GM10248 (cell line): ENCODE measurements at regions not wholly inside any gene's neighbourhood (a gene's known extent, or its start where the extent isn't known, plus 50 kb on each side); places are given as distances from the start of the nearest gene placed in this dataset.

Experiments used
- CTCF ChIA-PET: fragments of 300-600 bp; sonication (Branson Sonifier 250); formaldehyde crosslinking; extraction: SDS; loops from one replicate; lab custom pipeline; 2021; ENCODE audit warnings: antibody characterized with exemption; lab: Yijun Ruan, JAX
- POLR2A ChIA-PET: fragments of 350-650 bp; sonication (Branson Sonifier 250); formaldehyde crosslinking; extraction: SDS; loops from one replicate; lab custom pipeline; 2020; ENCODE audit warnings: antibody characterized with exemption; lab: Yijun Ruan, JAX
- DNase-seq: peaks from one replicate; pipeline ENCODE4 v3.0.0; 2012; ENCODE audit errors: extremely low spot score
- TF ChIP-seq, protein P1 (sequence below): IDR thresholded peaks from 2 replicates; pipeline ENCODE4 v1.5.1; 2012; ENCODE audit warnings: mild to moderate bottlenecking, low read depth; ENCODE audit errors: extremely low read depth, missing control alignments, control extremely low read depth

DNA sequence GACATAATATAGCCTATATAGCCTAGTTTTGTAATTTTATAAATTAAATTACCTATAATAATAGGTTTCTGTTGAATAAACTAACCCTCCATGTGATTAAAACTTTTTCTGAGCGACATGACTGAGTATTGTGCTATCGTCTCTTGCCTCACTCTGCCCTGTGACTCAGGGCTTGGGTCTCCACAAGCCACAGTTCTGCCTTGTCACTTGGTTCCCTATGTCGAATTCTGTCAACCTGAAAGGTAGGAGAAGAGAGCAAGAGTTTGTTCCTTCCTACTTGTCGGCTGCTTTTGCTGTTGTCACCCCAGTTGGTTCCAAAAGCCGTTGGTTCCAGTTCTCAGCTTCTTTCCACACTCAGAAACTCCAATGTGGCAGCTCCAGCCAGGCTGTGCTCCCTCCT, 285.9 kb downstream of the PSAT1 start:
- POLR2A ChIA-PET = no interaction called here
- TF ChIP-seq, protein P1, sequence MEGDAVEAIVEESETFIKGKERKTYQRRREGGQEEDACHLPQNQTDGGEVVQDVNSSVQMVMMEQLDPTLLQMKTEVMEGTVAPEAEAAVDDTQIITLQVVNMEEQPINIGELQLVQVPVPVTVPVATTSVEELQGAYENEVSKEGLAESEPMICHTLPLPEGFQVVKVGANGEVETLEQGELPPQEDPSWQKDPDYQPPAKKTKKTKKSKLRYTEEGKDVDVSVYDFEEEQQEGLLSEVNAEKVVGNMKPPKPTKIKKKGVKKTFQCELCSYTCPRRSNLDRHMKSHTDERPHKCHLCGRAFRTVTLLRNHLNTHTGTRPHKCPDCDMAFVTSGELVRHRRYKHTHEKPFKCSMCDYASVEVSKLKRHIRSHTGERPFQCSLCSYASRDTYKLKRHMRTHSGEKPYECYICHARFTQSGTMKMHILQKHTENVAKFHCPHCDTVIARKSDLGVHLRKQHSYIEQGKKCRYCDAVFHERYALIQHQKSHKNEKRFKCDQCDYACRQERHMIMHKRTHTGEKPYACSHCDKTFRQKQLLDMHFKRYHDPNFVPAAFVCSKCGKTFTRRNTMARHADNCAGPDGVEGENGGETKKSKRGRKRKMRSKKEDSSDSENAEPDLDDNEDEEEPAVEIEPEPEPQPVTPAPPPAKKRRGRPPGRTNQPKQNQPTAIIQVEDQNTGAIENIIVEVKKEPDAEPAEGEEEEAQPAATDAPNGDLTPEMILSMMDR = no peak
- no peak for DNase-seq
- CTCF ChIA-PET = interaction anchor here (1.1 kb wide), 1 partner anchor 8 kb away, joined by 3 read pairs; no protein-coding TSS in a partner anchor

DNA sequence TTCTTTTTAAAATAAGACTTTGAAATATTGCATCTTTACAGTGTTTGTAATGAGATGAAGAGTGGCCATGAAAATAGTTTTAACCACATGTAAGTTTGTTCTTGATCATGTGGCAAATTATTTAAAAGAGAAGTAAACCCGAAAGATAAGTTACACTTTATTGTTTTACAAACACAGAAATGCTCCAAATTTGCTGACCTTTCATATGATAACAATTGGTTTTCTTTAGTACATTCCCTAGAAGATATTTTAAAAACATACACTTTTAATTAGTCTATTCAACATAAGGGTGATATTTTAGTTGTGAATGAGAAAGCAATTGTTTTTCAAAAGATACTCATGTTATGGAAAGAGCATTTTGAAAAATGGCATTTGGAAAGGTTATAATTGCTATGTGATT, 287.7 kb downstream of the PSAT1 start:
- ChIA-PET POLR2A (no interaction called here), CTCF (no interaction called here)
- TF ChIP-seq, protein P1 = no peak
- no peak for DNase-seq

DNA sequence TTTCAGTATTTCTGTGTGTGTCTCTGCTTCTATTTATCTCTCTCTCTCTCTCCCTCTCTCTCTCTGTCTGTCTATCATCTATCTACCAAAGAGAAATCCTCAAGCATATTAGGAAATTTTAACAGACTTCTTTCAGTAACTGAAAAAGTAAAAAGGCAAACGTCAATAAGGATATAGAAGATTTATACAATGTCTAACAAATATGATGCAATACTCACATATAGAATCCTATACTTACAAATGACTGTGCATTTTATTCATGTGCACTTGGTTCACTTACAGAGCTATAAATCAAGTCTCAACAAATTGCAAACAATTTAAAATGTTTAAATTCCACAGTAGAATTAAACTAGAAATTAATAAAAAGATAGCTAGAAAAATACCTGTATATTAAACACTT, 289.0 kb downstream of the PSAT1 start:
- DNase-seq = no peak
- CTCF ChIA-PET = interaction anchor here (1.3 kb wide), 1 partner anchor 47 kb away, joined by 3 read pairs; no protein-coding TSS in a partner anchor
- POLR2A ChIA-PET = no interaction called here
- TF ChIP-seq, protein P1 = no peak

DNA sequence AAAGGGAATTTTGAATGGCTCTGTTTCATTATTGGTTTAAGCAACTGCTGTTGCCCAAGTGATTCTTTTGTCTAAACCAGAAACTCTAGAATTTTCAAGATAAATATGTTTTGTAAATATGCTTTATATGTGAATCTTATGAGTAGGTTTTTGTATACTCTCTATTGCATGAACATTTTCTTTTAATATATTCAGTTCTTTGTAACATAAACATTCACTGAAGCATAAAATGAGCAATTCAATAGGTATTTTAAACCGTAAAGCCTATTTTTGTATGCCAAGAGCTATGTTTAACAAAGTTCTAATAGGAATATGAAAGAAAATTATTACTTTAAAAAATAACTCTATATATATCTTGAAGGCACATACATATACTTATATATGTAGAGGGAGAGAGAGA, 293.1 kb downstream of the PSAT1 start:
- no peak for DNase-seq
- POLR2A ChIA-PET = no interaction called here
- CTCF ChIA-PET = interaction anchor here (1.6 kb wide), 2 partner anchors 13 to 18 kb away, joined by 3 to 6 read pairs; no protein-coding TSS in a partner anchor
- TF ChIP-seq, protein P1 = no peak

DNA sequence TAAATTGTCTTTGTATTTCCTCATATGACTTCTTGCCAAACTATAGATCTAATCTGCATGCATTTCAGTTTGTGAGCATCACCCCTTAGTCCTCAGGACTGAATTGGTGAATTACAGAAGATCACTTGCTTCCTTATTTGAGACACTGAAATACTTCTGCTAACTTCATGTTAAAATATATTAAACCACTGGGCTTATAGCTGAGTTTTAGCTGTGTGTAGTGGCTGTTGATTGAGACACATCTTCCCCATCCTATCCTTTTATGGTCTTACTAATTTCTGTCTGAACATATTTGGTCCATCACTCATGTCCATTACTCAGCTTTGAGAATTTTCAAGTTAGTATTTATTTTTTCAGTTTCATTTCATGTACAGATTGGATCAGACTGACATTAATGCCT, 295.9 kb downstream of the PSAT1 start:
- POLR2A ChIA-PET = no interaction called here
- TF ChIP-seq, protein P1 = no peak
- DNase-seq = no peak
- CTCF ChIA-PET = interaction anchor here (1.1 kb wide), 1 partner anchor 8 kb away, joined by 4 read pairs; no protein-coding TSS in a partner anchor

DNA sequence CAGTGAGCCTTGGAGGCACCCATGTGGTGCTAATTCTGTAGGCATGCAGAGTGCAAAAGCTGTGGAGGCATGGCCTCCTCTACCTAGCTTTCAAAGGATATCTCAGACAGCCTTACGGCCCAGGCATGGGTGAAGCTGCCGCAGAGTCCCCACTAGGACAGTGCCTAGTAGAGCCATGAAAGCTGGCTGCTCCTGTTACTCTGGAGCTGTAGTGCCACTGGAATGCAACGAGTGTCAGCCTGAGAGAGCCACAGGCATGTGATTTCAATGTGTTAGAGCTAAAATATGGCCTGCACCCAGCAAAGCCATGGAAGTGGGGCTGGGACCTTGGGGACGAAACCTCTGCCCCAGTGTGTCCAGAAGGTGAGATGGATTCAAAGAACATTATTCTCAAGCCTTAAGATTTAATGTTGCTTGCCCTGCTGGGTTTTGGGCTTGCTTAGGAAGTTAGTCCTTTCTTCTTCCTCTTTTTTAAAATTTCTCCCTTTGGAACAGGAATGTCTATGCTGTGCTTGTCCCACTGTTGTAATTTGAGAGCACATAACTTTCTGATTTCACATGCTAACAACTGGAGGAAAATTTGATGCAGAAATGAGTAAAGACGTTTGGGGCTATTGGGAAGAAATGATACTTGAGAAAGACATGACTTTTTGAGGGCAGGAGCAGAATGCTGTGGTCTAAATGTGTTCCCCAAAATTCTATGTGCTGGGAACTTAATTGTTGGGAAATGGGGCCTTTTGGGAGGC, 298.4 kb downstream of the PSAT1 start:
- no peak for DNase-seq
- TF ChIP-seq, protein P1 = no peak
- CTCF ChIA-PET = interaction anchor here (1.4 kb wide), 1 partner anchor 19 kb away, joined by 4 read pairs; no protein-coding TSS in a partner anchor
- POLR2A ChIA-PET = no interaction called here
